ENCODE measurements at regions not wholly inside any gene's neighbourhood (a gene's known extent, or its start where the extent isn't known, plus 50 kb on each side); places are given as distances from the start of the nearest gene placed in this dataset.

DNA sequence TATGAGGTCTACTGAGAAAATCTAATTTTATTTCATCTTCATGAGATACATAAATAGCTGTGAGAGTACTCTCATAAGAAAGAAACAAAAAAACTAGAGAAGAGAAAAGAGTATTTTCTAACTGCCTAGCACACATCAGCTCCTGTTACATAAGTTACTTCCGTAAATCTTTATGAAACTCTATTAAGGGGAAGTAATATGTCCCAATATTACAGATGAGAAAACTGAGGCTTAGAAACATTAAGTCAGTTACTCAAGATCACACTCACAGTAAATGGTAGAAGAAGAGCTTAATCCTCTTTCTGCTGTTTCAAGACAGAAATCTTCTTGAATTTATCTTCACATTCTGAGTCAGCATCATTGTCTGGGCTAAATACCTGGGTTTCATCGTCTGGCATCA, 164.1 kb downstream of the DTHD1 start:
- TF ChIP-seq, protein P1, sequence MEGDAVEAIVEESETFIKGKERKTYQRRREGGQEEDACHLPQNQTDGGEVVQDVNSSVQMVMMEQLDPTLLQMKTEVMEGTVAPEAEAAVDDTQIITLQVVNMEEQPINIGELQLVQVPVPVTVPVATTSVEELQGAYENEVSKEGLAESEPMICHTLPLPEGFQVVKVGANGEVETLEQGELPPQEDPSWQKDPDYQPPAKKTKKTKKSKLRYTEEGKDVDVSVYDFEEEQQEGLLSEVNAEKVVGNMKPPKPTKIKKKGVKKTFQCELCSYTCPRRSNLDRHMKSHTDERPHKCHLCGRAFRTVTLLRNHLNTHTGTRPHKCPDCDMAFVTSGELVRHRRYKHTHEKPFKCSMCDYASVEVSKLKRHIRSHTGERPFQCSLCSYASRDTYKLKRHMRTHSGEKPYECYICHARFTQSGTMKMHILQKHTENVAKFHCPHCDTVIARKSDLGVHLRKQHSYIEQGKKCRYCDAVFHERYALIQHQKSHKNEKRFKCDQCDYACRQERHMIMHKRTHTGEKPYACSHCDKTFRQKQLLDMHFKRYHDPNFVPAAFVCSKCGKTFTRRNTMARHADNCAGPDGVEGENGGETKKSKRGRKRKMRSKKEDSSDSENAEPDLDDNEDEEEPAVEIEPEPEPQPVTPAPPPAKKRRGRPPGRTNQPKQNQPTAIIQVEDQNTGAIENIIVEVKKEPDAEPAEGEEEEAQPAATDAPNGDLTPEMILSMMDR (IDR thresholded peaks at IDR 0.05): no peak
- no peak for TF ChIP-seq POLR2A (IDR thresholded peaks at IDR 0.05)

DNA sequence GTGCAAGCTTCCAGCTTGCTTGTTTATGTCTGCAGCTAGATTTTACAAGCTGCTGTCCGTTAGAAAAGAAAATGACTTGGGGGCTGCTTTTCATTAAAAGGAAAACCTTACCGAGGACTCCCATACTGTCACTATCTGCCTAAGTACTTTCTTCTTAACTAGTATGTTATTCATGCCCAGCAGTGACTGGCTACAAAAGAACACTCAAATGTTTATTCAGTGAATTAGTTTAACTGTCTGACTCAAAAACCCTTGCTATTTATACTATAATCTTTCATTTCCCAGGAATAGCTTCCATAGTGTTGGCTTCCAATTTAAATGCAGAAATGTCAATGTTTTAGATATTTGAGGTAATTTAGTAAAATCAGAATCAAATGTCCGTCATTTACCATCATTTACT, 164.9 kb downstream of the DTHD1 start:
- intact Hi-C loops (cut with DNase I): no loop called here
- H3K27me3 ChIP-seq: no peaks in the 10 kb centered on the region
- no peaks in the 10 kb centered on the region for H3K4me1 ChIP-seq (replicated peaks in 1 of 2)
- H3K4me3 ChIP-seq: no peak overlapping the region
- H3K36me3 ChIP-seq (replicated peaks in 1 of 2): no peaks in the 10 kb centered on the region
- no peak overlapping the region for H3K27ac ChIP-seq
- no peak for DNase-seq
- 63 to 69% (median 66%) methylated on average over 3 of the region's 3 CpGs for WGBS, 4 donors
- no peak for TF ChIP-seq POLR2A (IDR thresholded peaks at IDR 0.05)
- TF ChIP-seq, protein P1 (IDR thresholded peaks at IDR 0.05): no peak
- no peaks in the 10 kb centered on the region for H3K9me3 ChIP-seq (replicated peaks in 1 of 3)

More for the DNA sequence above, 164.1 kb downstream of the DTHD1 start:
- H3K4me1 ChIP-seq (replicated peaks in 1 of 2): no peaks in the 10 kb centered on the region
- intact Hi-C loops (cut with DNase I): no loop called here
- DNase-seq: no peak
- no peak overlapping the region for H3K27ac ChIP-seq
- H3K9me3 ChIP-seq (replicated peaks in 1 of 3): no peaks in the 10 kb centered on the region
- no peak overlapping the region for H3K4me3 ChIP-seq
- no peaks in the 10 kb centered on the region for H3K36me3 ChIP-seq (replicated peaks in 1 of 2)
- H3K27me3 ChIP-seq: no peaks in the 10 kb centered on the region
- 69 to 79% (median 73%) methylated on average over 2 of the region's 2 CpGs for WGBS, 4 donors

DNA sequence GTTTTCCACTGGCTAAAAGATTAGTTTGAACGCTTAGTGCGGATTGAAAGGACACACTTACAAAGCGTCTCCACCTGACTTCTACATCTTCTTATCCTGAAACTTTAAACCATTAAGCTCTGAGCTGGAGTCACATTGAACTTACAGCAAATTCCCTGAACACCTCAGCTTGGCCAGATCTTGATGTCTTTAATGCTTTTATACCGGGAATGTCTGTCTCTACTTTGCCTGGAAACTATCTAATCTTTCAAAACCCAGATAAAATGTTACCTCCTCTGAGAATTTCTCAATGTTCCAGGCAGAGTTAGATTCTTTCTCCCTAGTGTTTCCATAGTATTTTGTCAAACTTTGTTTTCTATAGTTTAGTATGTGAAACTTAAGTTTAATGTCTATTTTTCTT, 179.9 kb downstream of the DTHD1 start:
- H3K27ac ChIP-seq: no peak overlapping the region
- H3K4me3 ChIP-seq: no peak overlapping the region
- intact Hi-C loops (cut with DNase I): no loop called here
- no peaks in the 10 kb centered on the region for H3K27me3 ChIP-seq
- no peaks in the 10 kb centered on the region for H3K9me3 ChIP-seq (replicated peaks in 1 of 3)
- TF ChIP-seq, protein P1 (IDR thresholded peaks at IDR 0.05): no peak
- TF ChIP-seq POLR2A (IDR thresholded peaks at IDR 0.05): no peak
- WGBS, 4 donors: 60 to 89% (median 87%) methylated on average over 4 of the region's 4 CpGs
- H3K36me3 ChIP-seq (replicated peaks in 1 of 2): no peaks in the 10 kb centered on the region
- DNase-seq: no peak
- H3K4me1 ChIP-seq (replicated peaks in 1 of 2): no peaks in the 10 kb centered on the region

DNA sequence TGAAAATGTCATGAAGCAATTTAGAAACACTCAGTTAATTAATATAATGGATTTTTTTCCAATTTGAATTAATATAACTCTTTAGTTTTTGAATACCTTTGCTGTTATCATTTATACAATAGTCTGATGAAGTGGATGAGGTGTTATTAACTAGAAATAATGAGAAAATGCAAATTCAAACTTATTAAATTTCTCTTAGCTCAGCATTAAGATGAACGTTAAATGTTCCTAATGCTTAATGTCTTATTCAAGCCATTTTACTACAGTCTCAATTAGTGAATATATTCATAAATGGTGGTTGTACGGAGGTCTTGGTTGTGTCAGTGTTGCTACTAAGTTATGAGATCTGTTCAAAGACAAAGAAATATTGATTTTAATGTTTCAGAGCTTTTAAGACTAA, 186.3 kb downstream of the DTHD1 start:
- H3K27me3 ChIP-seq: no peaks in the 10 kb centered on the region
- WGBS, 4 donors: 33 to 89% (median 72%) methylated on average over 2 of the region's 2 CpGs
- TF ChIP-seq, protein P1 (IDR thresholded peaks at IDR 0.05): no peak
- TF ChIP-seq POLR2A (IDR thresholded peaks at IDR 0.05): no peak
- no peak for DNase-seq
- intact Hi-C loops (cut with DNase I): no loop called here
- no peaks in the 10 kb centered on the region for H3K4me1 ChIP-seq (replicated peaks in 1 of 2)
- H3K4me3 ChIP-seq: no peak overlapping the region
- H3K36me3 ChIP-seq (replicated peaks in 1 of 2): no peaks in the 10 kb centered on the region
- H3K27ac ChIP-seq: no peak overlapping the region
- no peaks in the 10 kb centered on the region for H3K9me3 ChIP-seq (replicated peaks in 1 of 3)
